A673 (cell line): ENCODE measurements at regions not wholly inside any gene's neighbourhood (a gene's known extent, or its start where the extent isn't known, plus 50 kb on each side); places are given as distances from the start of the nearest gene placed in this dataset.

Experiments
- EZH2 ChIP-seq: fragments of 200-600 bp; sonication (generic); IDR thresholded peaks from 2 replicates; pipeline ENCODE4 v1.6.1; 2017; ENCODE audit warnings: borderline replicate concordance, low read depth, mild to moderate bottlenecking, mixed read lengths, antibody characterized with exemption, low read length; ENCODE audit not compliant: poor library complexity, severe bottlenecking
- TF ChIP-seq, protein P1 (sequence below): fragments of 300-800, 200-600 bp; sonication (generic); conservative IDR thresholded peaks from 2 replicates; pipeline ENCODE4 v1.5.1; 2017; ENCODE audit warnings: low read depth, mild to moderate bottlenecking, antibody characterized with exemption, low read length, moderate library complexity, mixed read lengths

DNA sequence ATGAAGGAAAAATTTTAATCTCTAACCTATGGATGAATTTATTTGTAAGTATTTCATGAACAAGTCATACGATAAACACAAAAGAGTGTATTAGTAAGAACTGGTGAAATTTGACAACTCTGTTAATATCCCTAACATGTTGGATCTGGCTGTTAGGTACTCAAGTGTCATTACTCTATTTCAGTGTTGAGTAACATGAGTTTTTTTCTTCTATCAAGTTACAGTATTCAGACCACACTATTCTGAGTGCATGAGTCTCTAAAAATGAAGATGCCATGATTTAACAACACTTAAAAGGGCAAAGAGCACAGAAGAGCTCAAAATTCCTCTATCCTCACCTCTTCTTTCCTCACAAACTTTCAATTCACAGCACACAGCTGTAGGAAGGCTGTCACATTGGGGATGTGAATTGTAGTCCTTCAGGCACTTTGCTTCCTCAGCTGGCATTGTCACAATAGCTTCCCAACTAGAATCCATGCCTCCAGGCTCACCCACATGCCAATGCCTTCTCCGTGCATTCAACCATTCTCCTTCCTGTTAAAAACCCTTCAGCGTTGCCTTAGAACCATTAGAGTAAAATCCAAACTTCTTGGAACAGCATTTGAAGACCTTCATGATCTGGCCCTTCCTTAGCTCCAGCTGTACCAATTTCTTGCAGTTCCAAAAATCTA is 73.7 kb upstream of the DBX2 start:
- TF ChIP-seq, protein P1, sequence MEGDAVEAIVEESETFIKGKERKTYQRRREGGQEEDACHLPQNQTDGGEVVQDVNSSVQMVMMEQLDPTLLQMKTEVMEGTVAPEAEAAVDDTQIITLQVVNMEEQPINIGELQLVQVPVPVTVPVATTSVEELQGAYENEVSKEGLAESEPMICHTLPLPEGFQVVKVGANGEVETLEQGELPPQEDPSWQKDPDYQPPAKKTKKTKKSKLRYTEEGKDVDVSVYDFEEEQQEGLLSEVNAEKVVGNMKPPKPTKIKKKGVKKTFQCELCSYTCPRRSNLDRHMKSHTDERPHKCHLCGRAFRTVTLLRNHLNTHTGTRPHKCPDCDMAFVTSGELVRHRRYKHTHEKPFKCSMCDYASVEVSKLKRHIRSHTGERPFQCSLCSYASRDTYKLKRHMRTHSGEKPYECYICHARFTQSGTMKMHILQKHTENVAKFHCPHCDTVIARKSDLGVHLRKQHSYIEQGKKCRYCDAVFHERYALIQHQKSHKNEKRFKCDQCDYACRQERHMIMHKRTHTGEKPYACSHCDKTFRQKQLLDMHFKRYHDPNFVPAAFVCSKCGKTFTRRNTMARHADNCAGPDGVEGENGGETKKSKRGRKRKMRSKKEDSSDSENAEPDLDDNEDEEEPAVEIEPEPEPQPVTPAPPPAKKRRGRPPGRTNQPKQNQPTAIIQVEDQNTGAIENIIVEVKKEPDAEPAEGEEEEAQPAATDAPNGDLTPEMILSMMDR = no peak
- TF ChIP-seq EZH2 = no peak
